ENCODE measurements at regions not wholly inside any gene's neighbourhood (a gene's known extent, or its start where the extent isn't known, plus 50 kb on each side); places are given as distances from the start of the nearest gene placed in this dataset.

DNA sequence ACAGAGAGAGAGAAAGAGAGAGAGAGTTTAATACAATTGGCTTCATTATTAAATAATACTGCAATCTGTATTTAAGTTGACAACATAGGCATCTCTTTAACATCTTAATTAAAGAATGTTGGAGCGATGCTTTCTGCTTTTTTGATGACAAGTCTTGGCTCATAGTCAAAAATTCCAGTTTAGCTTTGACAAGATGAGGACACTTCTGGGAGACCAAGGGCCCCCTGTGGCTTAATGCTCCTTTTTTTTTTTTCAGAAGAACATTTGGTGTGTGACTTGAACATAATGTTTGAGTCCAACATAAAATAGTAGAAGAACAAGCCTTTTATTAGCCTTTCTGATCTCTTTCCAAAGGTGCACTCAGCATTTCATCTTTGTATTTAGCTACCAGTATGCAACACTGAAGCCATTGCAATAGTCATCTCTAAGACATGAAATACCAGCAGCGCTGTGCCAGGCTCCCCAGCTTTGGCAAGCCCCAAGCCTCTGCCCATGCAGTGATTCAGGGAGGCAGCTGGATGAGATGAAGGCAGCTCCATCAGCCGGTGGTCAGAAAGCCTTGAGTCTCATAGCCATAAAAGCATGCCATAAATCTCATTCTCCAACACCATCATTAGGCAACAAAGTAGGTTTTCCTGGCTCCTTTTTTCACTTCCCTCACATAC, 349.4 kb upstream of the SEMA6D start:
- Histone ChIP-seq H3K27ac (no peak overlapping the region), H3K4me1 (no peaks in the 10 kb centered on the region), H3K9me3 (no peaks in the 10 kb centered on the region), H3K4me3 (no peak overlapping the region), H3K27me3 (no peaks in the 10 kb centered on the region), H3K36me3 (no peaks in the 10 kb centered on the region)
- no peak for TF ChIP-seq POLR2A (IDR thresholded peaks at IDR 0.05)
- TF ChIP-seq, protein P1, sequence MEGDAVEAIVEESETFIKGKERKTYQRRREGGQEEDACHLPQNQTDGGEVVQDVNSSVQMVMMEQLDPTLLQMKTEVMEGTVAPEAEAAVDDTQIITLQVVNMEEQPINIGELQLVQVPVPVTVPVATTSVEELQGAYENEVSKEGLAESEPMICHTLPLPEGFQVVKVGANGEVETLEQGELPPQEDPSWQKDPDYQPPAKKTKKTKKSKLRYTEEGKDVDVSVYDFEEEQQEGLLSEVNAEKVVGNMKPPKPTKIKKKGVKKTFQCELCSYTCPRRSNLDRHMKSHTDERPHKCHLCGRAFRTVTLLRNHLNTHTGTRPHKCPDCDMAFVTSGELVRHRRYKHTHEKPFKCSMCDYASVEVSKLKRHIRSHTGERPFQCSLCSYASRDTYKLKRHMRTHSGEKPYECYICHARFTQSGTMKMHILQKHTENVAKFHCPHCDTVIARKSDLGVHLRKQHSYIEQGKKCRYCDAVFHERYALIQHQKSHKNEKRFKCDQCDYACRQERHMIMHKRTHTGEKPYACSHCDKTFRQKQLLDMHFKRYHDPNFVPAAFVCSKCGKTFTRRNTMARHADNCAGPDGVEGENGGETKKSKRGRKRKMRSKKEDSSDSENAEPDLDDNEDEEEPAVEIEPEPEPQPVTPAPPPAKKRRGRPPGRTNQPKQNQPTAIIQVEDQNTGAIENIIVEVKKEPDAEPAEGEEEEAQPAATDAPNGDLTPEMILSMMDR (IDR thresholded peaks at IDR 0.05): no peak
- DNase-seq: no peak
- WGBS, 2 donors: 82% methylated on average over 3 of the region's 3 CpGs
- intact Hi-C loops (cut with DNase I): no loop called here

DNA sequence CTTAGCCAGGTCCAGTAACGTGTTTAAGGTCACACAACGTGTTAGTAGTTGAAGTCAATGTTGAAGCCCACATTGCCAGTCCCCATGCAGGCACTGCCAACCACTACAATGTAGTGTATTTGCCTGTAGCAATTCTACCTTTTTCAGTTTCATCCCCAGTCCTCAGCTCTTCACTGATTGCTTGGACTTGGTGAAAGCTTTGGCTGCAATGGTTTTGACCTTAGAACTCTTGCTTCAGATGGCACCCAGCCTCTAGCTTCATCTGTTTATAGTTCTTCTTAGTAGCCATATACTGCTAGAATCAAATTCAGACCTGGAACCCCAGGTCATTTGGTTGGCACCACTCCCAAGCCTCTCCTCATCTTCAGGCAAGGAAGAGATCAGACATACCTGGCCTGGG, 345.4 kb upstream of the SEMA6D start:
- Histone ChIP-seq H3K4me3 (no peak overlapping the region), H3K36me3 (no peaks in the 10 kb centered on the region), H3K27ac (no peak overlapping the region), H3K27me3 (no peaks in the 10 kb centered on the region), H3K4me1 (no peaks in the 10 kb centered on the region), H3K9me3 (no peaks in the 10 kb centered on the region)
- no peak for DNase-seq
- TF ChIP-seq, protein P1 (IDR thresholded peaks at IDR 0.05): no peak
- TF ChIP-seq POLR2A (IDR thresholded peaks at IDR 0.05): no peak
- 70 to 86% methylated on average over 2 of the region's 2 CpGs for WGBS, 2 donors
- intact Hi-C loops (cut with DNase I): no loop called here

DNA sequence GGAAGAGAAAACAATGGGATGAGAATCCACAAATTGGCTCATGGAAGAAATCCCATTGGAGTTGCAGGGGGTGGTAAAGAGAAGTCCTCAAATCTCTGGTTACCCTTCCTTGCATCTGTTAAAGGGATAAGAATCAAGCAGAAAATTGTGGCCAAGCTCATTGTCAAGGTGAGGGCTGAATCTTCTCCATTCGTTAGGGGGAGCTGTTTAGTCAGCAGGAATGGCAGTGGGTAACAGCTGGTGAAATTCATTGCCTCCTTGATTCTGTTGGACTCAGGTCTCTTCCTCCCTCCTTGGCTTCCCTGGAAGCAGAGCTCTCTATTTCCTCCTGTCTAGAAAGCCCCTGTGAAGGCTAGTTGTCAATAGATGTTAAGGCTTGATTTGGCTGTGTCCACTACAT, 343.1 kb upstream of the SEMA6D start:
- intact Hi-C loops (cut with DNase I): no loop called here
- TF ChIP-seq, protein P1 (IDR thresholded peaks at IDR 0.05): peak in 1 of 6 experiments; percentile 9
- TF ChIP-seq POLR2A (IDR thresholded peaks at IDR 0.05): no peak
- H3K27me3 ChIP-seq: no peaks in the 10 kb centered on the region
- WGBS, 2 donors: 29 to 57% methylated on average over 1 of the region's 1 CpG
- no peaks in the 10 kb centered on the region for H3K36me3 ChIP-seq
- no peaks in the 10 kb centered on the region for H3K9me3 ChIP-seq
- DNase-seq: no peak
- no peaks in the 10 kb centered on the region for H3K4me1 ChIP-seq
- no peak overlapping the region for H3K4me3 ChIP-seq
- H3K27ac ChIP-seq: no peak overlapping the region

GRCh38 chr15:47376190-47376589, 341.1 kb upstream of the SEMA6D start:
- TF ChIP-seq, protein P1 (IDR thresholded peaks at IDR 0.05): no peak
- no peak for TF ChIP-seq POLR2A (IDR thresholded peaks at IDR 0.05)
- DNase-seq: no peak
- Histone ChIP-seq H3K4me1 (no peaks in the 10 kb centered on the region), H3K27me3 (no peaks in the 10 kb centered on the region), H3K4me3 (no peak overlapping the region), H3K27ac (no peak overlapping the region), H3K9me3 (no peaks in the 10 kb centered on the region), H3K36me3 (no peaks in the 10 kb centered on the region)
- intact Hi-C loops (cut with DNase I): no loop called here
- 59 to 62% methylated on average over 3 of the region's 3 CpGs for WGBS, 2 donors

DNA sequence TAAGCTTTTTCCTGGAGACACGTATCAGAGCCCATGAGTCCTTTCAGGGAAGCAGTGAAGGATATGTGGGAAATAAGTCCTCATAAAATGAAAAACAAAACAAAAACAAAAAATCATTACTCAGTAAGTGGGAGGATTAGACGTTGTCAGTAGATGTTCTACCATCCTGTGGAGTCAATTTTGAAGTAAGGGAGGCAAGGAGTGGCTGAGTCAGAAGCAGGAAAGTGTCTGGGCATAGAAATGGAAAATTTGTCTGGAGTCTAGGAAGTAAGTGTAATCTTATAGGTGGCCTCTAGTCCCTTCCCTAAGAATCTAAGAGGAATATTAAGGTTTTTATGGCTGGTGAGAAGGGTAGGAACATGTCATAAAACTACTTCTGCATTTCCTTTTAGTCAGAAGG, 339.8 kb upstream of the SEMA6D start:
- DNase-seq: no peak
- Histone ChIP-seq H3K9me3 (no peaks in the 10 kb centered on the region), H3K4me3 (no peak overlapping the region), H3K36me3 (no peaks in the 10 kb centered on the region), H3K4me1 (no peaks in the 10 kb centered on the region), H3K27ac (no peak overlapping the region), H3K27me3 (no peaks in the 10 kb centered on the region)
- WGBS, 2 donors: 31 to 32% methylated on average over 2 of the region's 2 CpGs
- intact Hi-C loops (cut with DNase I): no loop called here
- TF ChIP-seq POLR2A (IDR thresholded peaks at IDR 0.05): no peak
- TF ChIP-seq, protein P1 (IDR thresholded peaks at IDR 0.05): no peak

All from esophagus squamous epithelium (tissue), 5 donors.